ENCODE measurements at regions not wholly inside any gene's neighbourhood (a gene's known extent, or its start where the extent isn't known, plus 50 kb on each side); places are given as distances from the start of the nearest gene placed in this dataset.

DNA sequence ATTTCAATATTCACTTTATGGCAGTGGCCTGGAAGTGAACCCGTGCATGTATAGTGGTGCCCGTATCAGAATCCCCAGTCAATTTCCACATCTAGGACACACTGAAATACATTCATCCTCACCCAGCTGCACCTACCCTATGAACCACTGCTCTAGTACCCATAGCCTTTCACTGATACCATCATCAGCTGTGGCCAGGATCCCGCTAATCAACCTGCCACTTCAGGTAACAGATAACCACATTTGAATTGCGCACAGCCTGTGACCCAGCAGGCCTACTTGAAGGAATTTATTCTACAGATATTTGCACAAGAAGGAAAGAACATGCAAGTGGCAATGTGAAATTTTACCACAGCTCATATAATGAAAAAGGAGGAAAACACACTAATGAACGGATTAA, 161.0 kb upstream of the CCDC54 start:
- TF ChIP-seq, protein P1, sequence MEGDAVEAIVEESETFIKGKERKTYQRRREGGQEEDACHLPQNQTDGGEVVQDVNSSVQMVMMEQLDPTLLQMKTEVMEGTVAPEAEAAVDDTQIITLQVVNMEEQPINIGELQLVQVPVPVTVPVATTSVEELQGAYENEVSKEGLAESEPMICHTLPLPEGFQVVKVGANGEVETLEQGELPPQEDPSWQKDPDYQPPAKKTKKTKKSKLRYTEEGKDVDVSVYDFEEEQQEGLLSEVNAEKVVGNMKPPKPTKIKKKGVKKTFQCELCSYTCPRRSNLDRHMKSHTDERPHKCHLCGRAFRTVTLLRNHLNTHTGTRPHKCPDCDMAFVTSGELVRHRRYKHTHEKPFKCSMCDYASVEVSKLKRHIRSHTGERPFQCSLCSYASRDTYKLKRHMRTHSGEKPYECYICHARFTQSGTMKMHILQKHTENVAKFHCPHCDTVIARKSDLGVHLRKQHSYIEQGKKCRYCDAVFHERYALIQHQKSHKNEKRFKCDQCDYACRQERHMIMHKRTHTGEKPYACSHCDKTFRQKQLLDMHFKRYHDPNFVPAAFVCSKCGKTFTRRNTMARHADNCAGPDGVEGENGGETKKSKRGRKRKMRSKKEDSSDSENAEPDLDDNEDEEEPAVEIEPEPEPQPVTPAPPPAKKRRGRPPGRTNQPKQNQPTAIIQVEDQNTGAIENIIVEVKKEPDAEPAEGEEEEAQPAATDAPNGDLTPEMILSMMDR (IDR thresholded peaks at IDR 0.05; ENCODE audit: unreplicated experiment): no peak
- H3K4me3 Mint-ChIP-seq (ENCODE audit: unreplicated experiment): no peak overlapping the region
- DNase-seq (ENCODE audit: low spot score): no peak
- H3K36me3 Mint-ChIP-seq (ENCODE audit: low read depth, unreplicated experiment): no peaks in the 10 kb centered on the region
- H3K4me1 Mint-ChIP-seq (ENCODE audit: unreplicated experiment): peaks cover 4% of the 10 kb centered on the region
- no peaks in the 10 kb centered on the region for H3K9me3 Mint-ChIP-seq (ENCODE audit: unreplicated experiment)
- H3K27ac Mint-ChIP-seq (ENCODE audit: unreplicated experiment): no peak overlapping the region
- no peaks in the 10 kb centered on the region for H3K27me3 Mint-ChIP-seq (ENCODE audit: unreplicated experiment)

DNA sequence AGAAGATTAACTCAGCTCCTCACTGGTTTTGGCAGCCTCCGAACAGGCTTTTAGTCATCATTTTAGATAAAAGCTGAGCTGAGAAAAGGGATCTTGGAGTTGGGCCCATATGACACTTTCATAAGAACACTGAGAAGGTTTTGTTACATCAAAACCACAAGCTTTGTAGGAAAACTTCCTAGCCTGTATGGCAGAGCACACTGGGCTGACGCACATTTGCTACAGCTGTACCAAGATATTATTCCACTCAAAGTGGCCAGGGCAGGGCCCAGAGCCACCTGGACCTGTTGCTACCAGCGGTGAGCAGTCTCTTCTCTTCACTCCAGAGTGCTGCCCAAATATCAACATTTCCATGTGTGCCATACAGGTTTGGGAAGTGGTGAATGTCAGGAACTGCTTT, 160.5 kb upstream of the CCDC54 start:
- Mint-ChIP-seq H3K9me3 (ENCODE audit: unreplicated experiment) (no peaks in the 10 kb centered on the region), H3K27me3 (ENCODE audit: unreplicated experiment) (no peaks in the 10 kb centered on the region), H3K4me1 (ENCODE audit: unreplicated experiment) (peaks cover 4% of the 10 kb centered on the region), H3K4me3 (ENCODE audit: unreplicated experiment) (no peak overlapping the region), H3K36me3 (ENCODE audit: low read depth, unreplicated experiment) (no peaks in the 10 kb centered on the region), H3K27ac (ENCODE audit: unreplicated experiment) (no peak overlapping the region)
- DNase-seq (ENCODE audit: low spot score): no peak
- TF ChIP-seq, protein P1 (IDR thresholded peaks at IDR 0.05; ENCODE audit: unreplicated experiment): no peak

DNA sequence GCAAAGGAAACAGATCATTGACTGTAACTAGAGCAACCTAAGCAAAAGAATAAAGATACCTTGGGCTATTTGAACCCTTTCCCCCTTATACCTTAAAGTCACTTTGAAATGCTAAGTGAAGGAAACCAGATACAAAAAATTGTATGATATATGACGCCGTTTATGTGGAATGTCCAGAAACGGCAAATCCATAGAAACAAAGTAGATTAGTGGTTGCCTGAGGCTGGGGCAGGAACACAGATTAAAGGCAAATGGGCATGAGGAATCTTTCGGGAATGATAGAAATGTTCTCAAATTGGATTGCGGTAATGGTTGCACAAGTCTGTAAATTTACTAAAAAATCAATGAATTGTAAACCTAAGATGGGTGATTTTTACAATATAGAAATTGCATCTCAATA, 160.1 kb upstream of the CCDC54 start:
- Mint-ChIP-seq H3K27me3 (ENCODE audit: unreplicated experiment) (no peaks in the 10 kb centered on the region), H3K36me3 (ENCODE audit: low read depth, unreplicated experiment) (no peaks in the 10 kb centered on the region), H3K27ac (ENCODE audit: unreplicated experiment) (no peak overlapping the region), H3K9me3 (ENCODE audit: unreplicated experiment) (no peaks in the 10 kb centered on the region), H3K4me1 (ENCODE audit: unreplicated experiment) (peaks cover 4% of the 10 kb centered on the region), H3K4me3 (ENCODE audit: unreplicated experiment) (no peak overlapping the region)
- no peak for DNase-seq (ENCODE audit: low spot score)
- TF ChIP-seq, protein P1 (IDR thresholded peaks at IDR 0.05; ENCODE audit: unreplicated experiment): no peak

DNA sequence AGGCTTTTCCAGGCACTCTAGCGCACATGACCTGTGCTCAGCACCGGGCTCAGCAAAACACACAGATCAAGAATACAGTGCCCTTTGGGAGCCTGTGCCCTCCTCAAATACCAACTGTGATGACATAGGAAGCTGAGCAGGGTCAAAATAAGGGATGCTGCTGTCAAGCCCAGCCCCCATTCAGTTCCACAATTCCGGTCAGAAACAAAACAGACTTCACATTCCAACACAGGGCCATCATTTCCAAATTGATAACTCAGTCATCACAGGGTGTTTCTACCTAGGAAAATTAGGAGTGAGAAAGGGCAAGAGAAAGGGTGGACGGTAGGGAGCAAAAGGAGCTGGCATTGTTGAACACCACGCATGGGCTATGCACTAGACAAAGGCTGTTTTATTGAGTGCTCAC, 158.4 kb upstream of the CCDC54 start:
- Mint-ChIP-seq H3K36me3 (ENCODE audit: low read depth, unreplicated experiment) (no peaks in the 10 kb centered on the region), H3K9me3 (ENCODE audit: unreplicated experiment) (no peaks in the 10 kb centered on the region), H3K27ac (ENCODE audit: unreplicated experiment) (no peak overlapping the region), H3K4me3 (ENCODE audit: unreplicated experiment) (no peak overlapping the region), H3K4me1 (ENCODE audit: unreplicated experiment) (peaks cover 8% of the 10 kb centered on the region), H3K27me3 (ENCODE audit: unreplicated experiment) (no peaks in the 10 kb centered on the region)
- TF ChIP-seq, protein P1 (IDR thresholded peaks at IDR 0.05; ENCODE audit: unreplicated experiment): no peak
- no peak for DNase-seq (ENCODE audit: low spot score)

DNA sequence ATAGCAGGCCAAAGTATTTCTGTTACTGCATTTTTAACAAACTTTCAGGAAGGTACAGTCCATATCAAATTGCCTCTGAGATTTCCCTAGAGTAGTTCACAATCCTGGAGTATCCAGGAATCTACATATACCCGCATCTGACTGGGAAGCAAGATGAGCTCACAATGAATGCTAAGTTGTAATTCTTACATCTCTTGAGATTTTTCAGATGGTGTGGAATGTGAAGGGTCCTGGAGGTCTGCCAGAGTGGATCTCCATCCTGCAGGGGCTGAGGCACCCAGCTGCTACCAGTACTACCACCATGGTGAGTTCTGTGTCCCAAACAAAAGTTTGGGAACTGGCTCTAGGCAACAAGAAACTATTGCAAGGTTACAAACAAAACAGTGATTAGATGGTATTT, 156.7 kb upstream of the CCDC54 start:
- DNase-seq (ENCODE audit: low spot score): no peak
- no peaks in the 10 kb centered on the region for H3K27me3 Mint-ChIP-seq (ENCODE audit: unreplicated experiment)
- H3K4me3 Mint-ChIP-seq (ENCODE audit: unreplicated experiment): no peak overlapping the region
- H3K27ac Mint-ChIP-seq (ENCODE audit: unreplicated experiment): no peak overlapping the region
- TF ChIP-seq, protein P1 (IDR thresholded peaks at IDR 0.05; ENCODE audit: unreplicated experiment): no peak
- peaks cover 8% of the 10 kb centered on the region for H3K4me1 Mint-ChIP-seq (ENCODE audit: unreplicated experiment)
- no peaks in the 10 kb centered on the region for H3K9me3 Mint-ChIP-seq (ENCODE audit: unreplicated experiment)
- H3K36me3 Mint-ChIP-seq (ENCODE audit: low read depth, unreplicated experiment): no peaks in the 10 kb centered on the region

Data from endothelial cell (in vitro differentiated cells).